Neural progenitor cell (in vitro differentiated cells): ENCODE measurements at regions not wholly inside any gene's neighbourhood (a gene's known extent, or its start where the extent isn't known, plus 50 kb on each side); places are given as distances from the start of the nearest gene placed in this dataset.
A peak's percentile ranks its signal among the peaks of the same experiment; 100 is the strongest.

Source experiments
- DNase-seq: peaks from one replicate; pipeline ENCODE4 v3.0.0-alpha.2; 2016; ENCODE audit warnings: low spot score
- H2AFZ ChIP-seq: fragments of 200-600 bp; sonication (generic); replicated peaks from 2 replicates; pipeline ENCODE4 v1.6.1; 2016; ENCODE audit warnings: antibody characterized with exemption
- H3F3A ChIP-seq: fragments of 200-600 bp; sonication (generic); 2 replicates; pipeline ENCODE4 v1.6.1; 2016; ENCODE audit warnings: antibody characterized with exemption, low read depth
- H3K27ac ChIP-seq: fragments of 200-600 bp; sonication (generic); 2 replicates; pipeline ENCODE4 v1.5.1; 2016; ENCODE audit warnings: mild to moderate bottlenecking
- H3K27me3 ChIP-seq: fragments of 200-600 bp; sonication (generic); 2 replicates; pipeline ENCODE4 v1.6.1; 2016; ENCODE audit warnings: mild to moderate bottlenecking, moderate library complexity
- H3K36me3 ChIP-seq: fragments of 200-600 bp; sonication (generic); 2 replicates; pipeline ENCODE4 v1.5.1; 2016
- H3K4me1 ChIP-seq: fragments of 200-600 bp; sonication (generic); 2 replicates; pipeline ENCODE4 v1.6.1; 2016; ENCODE audit warnings: mixed run types
- H3K4me2 ChIP-seq: fragments of 200-600 bp; sonication (generic); 2 replicates; pipeline ENCODE4 v1.6.1; 2016
- H3K4me3 ChIP-seq: fragments of 200-600 bp; sonication (generic); 2 replicates; pipeline ENCODE4 v1.5.1; 2016
- H3K79me2 ChIP-seq: fragments of 200-600 bp; sonication (generic); 2 replicates; pipeline ENCODE4 v1.6.1; 2016; ENCODE audit warnings: low read depth
- H3K9ac ChIP-seq: fragments of 200-600 bp; sonication (generic); 2 replicates; pipeline ENCODE4 v1.6.1; 2016
- H3K9me3 ChIP-seq: fragments of 200-600 bp; sonication (generic); 2 replicates; pipeline ENCODE4 v1.5.1; 2016; ENCODE audit warnings: low read depth
- H4K20me1 ChIP-seq: fragments of 200-600 bp; sonication (generic); 2 replicates; pipeline ENCODE4 v1.6.1; 2016; ENCODE audit warnings: low read depth
- H3K27ac Mint-ChIP-seq: 3 replicates; pipeline ENCODE4 v1.8.0; 2021; ENCODE audit warnings: mixed read lengths
- H3K27me3 Mint-ChIP-seq: 2 replicates; pipeline ENCODE4 v1.8.0; 2022; ENCODE audit warnings: low read depth, mild to moderate bottlenecking, inconsistent platforms, moderate library complexity, mixed read lengths; ENCODE audit not compliant: insufficient read depth
- H3K36me3 Mint-ChIP-seq: 3 replicates; pipeline ENCODE4 v1.8.0; 2021; ENCODE audit warnings: mixed read lengths
- H3K4me1 Mint-ChIP-seq: 3 replicates; pipeline ENCODE4 v1.8.0; 2021; ENCODE audit warnings: mixed read lengths
- H3K4me3 Mint-ChIP-seq: 3 replicates; pipeline ENCODE4 v1.8.0; 2021; ENCODE audit warnings: mild to moderate bottlenecking, moderate library complexity, mixed read lengths
- H3K9me3 Mint-ChIP-seq: 3 replicates; pipeline ENCODE4 v1.8.0; 2020; ENCODE audit warnings: mixed read lengths
- CTCF ChIP-seq: fragments of 200-600 bp; sonication (generic); IDR thresholded peaks from 2 replicates; pipeline ENCODE4 v1.5.1; 2017; ENCODE audit warnings: antibody characterized with exemption, mild to moderate bottlenecking
- EZH2 ChIP-seq: fragments of 200-600 bp; sonication (generic); IDR thresholded peaks from 2 replicates; pipeline ENCODE4 v1.6.1; 2017; ENCODE audit warnings: antibody characterized with exemption, mild to moderate bottlenecking, moderate library complexity
- EZH2phosphoT487 ChIP-seq: fragments of 200-600 bp; sonication (generic); IDR thresholded peaks from 2 replicates; pipeline ENCODE4 v1.6.1; 2017; ENCODE audit warnings: antibody characterized with exemption

- DNase-seq = no peak
- no peaks in the 10 kb centered on the region for H3K36me3 ChIP-seq
- no peaks in the 10 kb centered on the region for H3K9me3 Mint-ChIP-seq
- H3K79me2 ChIP-seq = no peaks in the 10 kb centered on the region
- no peaks in the 10 kb centered on the region for H3K27me3 ChIP-seq
- H3K4me2 ChIP-seq = no peak overlapping the region
- H2AFZ ChIP-seq = no peak overlapping the region
- no peaks in the 10 kb centered on the region for H3K4me1 Mint-ChIP-seq
- no peaks in the 10 kb centered on the region for H3F3A ChIP-seq
- H4K20me1 ChIP-seq = no peaks in the 10 kb centered on the region
- H3K36me3 Mint-ChIP-seq = no peaks in the 10 kb centered on the region
- H3K27ac ChIP-seq = no peak overlapping the region
- no peak overlapping the region for H3K4me3 ChIP-seq
- no peak overlapping the region for H3K9ac ChIP-seq
- TF ChIP-seq CTCF = no peak
- no peak for TF ChIP-seq EZH2phosphoT487
- TF ChIP-seq EZH2 = no peak
- no peak overlapping the region for H3K4me3 Mint-ChIP-seq
- H3K9me3 ChIP-seq = no peaks in the 10 kb centered on the region
- H3K4me1 ChIP-seq = no peaks in the 10 kb centered on the region
- H3K27ac Mint-ChIP-seq = no peak overlapping the region
- H3K27me3 Mint-ChIP-seq = no peaks in the 10 kb centered on the region
Observed at GRCh38 chr6:120383681-120384080, 950.6 kb downstream of the TBC1D32 start.

- H3K9me3 ChIP-seq = no peaks in the 10 kb centered on the region
- H3K9ac ChIP-seq = no peak overlapping the region
- TF ChIP-seq EZH2phosphoT487 (no peak), EZH2 (no peak), CTCF (peak; percentile 82)
- H3K4me3 ChIP-seq = no peak overlapping the region
- Mint-ChIP-seq H3K27ac (no peak overlapping the region), H3K4me1 (no peaks in the 10 kb centered on the region), H3K9me3 (no peaks in the 10 kb centered on the region), H3K4me3 (no peak overlapping the region), H3K27me3 (no peaks in the 10 kb centered on the region), H3K36me3 (no peaks in the 10 kb centered on the region)
- H3K4me2 ChIP-seq = no peak overlapping the region
- H3K4me1 ChIP-seq = no peaks in the 10 kb centered on the region
- H3K36me3 ChIP-seq = no peaks in the 10 kb centered on the region
- H3F3A ChIP-seq = no peaks in the 10 kb centered on the region
- H2AFZ ChIP-seq = no peak overlapping the region
- H3K27ac ChIP-seq = no peak overlapping the region
- DNase-seq = peak; percentile 63
- no peaks in the 10 kb centered on the region for H4K20me1 ChIP-seq
- H3K27me3 ChIP-seq = no peaks in the 10 kb centered on the region
- H3K79me2 ChIP-seq = no peaks in the 10 kb centered on the region
Observed at GRCh38 chr6:120378582-120379220, 955.6 kb downstream of the TBC1D32 start.

- Histone ChIP-seq H3K36me3 (no peaks in the 10 kb centered on the region), H3K4me2 (no peak overlapping the region), H3K9me3 (no peaks in the 10 kb centered on the region), H4K20me1 (no peaks in the 10 kb centered on the region), H3K79me2 (no peaks in the 10 kb centered on the region), H3K27me3 (no peaks in the 10 kb centered on the region), H3K9ac (no peak overlapping the region), H3K4me1 (no peaks in the 10 kb centered on the region), H3K4me3 (no peak overlapping the region), H3F3A (no peaks in the 10 kb centered on the region), H2AFZ (no peak overlapping the region), H3K27ac (no peak overlapping the region)
- no peak for DNase-seq
- TF ChIP-seq CTCF = no peak
- no peak for TF ChIP-seq EZH2phosphoT487
- no peak for TF ChIP-seq EZH2
- Mint-ChIP-seq H3K4me3 (no peak overlapping the region), H3K27ac (no peak overlapping the region), H3K4me1 (no peaks in the 10 kb centered on the region), H3K9me3 (no peaks in the 10 kb centered on the region), H3K36me3 (no peaks in the 10 kb centered on the region), H3K27me3 (no peaks in the 10 kb centered on the region)
Observed at GRCh38 chr6:120373185-120373584, 961.1 kb downstream of the TBC1D32 start.
